GM10266 (cell line): ENCODE measurements at regions not wholly inside any gene's neighbourhood (a gene's known extent, or its start where the extent isn't known, plus 50 kb on each side); places are given as distances from the start of the nearest gene placed in this dataset.

Experiments
- DNase-seq: peaks from one replicate; pipeline ENCODE4 v3.0.0; 2012; ENCODE audit errors: extremely low spot score
- CTCF ChIP-seq: IDR thresholded peaks from 2 replicates; pipeline ENCODE4 v1.5.1; 2012; ENCODE audit warnings: mild to moderate bottlenecking, low read depth; ENCODE audit not compliant: control insufficient read depth, insufficient read depth; ENCODE audit errors: missing control alignments

GRCh38 chr6:48891308-48891707, 571.7 kb downstream of the MMUT start:
- TF ChIP-seq CTCF = no peak
- DNase-seq = no peak

GRCh38 chr6:48889429-48889828, 573.6 kb downstream of the MMUT start:
- no peak for TF ChIP-seq CTCF
- DNase-seq = no peak

GRCh38 chr6:48883116-48883515, 579.9 kb downstream of the MMUT start:
- no peak for DNase-seq
- TF ChIP-seq CTCF = no peak

GRCh38 chr6:48881551-48881950, 581.5 kb downstream of the MMUT start:
- no peak for TF ChIP-seq CTCF
- no peak for DNase-seq

- no peak for TF ChIP-seq CTCF
These were observed 593.5 kb downstream of the MMUT start for GRCh38 chr6:48869595-48869994.

GRCh38 chr6:48866682-48867081, 596.4 kb downstream of the MMUT start:
- DNase-seq = no peak
- TF ChIP-seq CTCF = no peak

More at GRCh38 chr6:48869595-48869994, 593.5 kb downstream of the MMUT start:
- DNase-seq = no peak

- no peak for DNase-seq
- no peak for TF ChIP-seq CTCF
These were observed 602.9 kb downstream of the MMUT start for GRCh38 chr6:48860175-48860574.
